Neural cell (in vitro differentiated cells): ENCODE measurements at regions not wholly inside any gene's neighbourhood (a gene's known extent, or its start where the extent isn't known, plus 50 kb on each side); places are given as distances from the start of the nearest gene placed in this dataset.
"Not testable (repeated sequence)": the region's sequence is repeated elsewhere in the genome, so short reads cannot be mapped to it uniquely, and the experiment has no call there.

ENCODE experiments used
- H2AFZ ChIP-seq: fragments of 200-600, 300-800 bp; sonication (generic), shearing (Covaris generic); 2 replicates; pipeline ENCODE4 v1.6.0; 2014; ENCODE audit warnings: low read depth, mild to moderate bottlenecking, antibody characterized with exemption, low read length, moderate library complexity
- H3F3A ChIP-seq: fragments of 200-600 bp; shearing (Covaris generic); 2 replicates; pipeline ENCODE4 v1.6.1; 2016; ENCODE audit warnings: mild to moderate bottlenecking, moderate library complexity, mixed read lengths, antibody characterized with exemption, low read length; ENCODE audit not compliant: insufficient read depth, poor library complexity, severe bottlenecking
- H3K27ac ChIP-seq: fragments of 200-600, 300-800 bp; sonication (generic), shearing (Covaris generic); 2 replicates; pipeline ENCODE4 v1.5.1; 2014; ENCODE audit warnings: mild to moderate bottlenecking, low read length, moderate library complexity
- H3K27me3 ChIP-seq: fragments of 300-800, 200-600 bp; sonication (generic), shearing (Covaris generic); 2 replicates; pipeline ENCODE4 v1.6.0; 2014; ENCODE audit warnings: mild to moderate bottlenecking, low read depth, low read length, moderate library complexity; ENCODE audit not compliant: insufficient read depth
- H3K36me3 ChIP-seq: fragments of 300-800, 200-600 bp; sonication (generic), shearing (Covaris generic); 2 replicates; pipeline ENCODE4 v1.5.1; 2014; ENCODE audit warnings: mild to moderate bottlenecking, antibody characterized with exemption, low read length, moderate library complexity; ENCODE audit not compliant: insufficient read depth
- H3K4me2 ChIP-seq: fragments of 300-800, 200-600 bp; sonication (generic), shearing (Covaris generic); 2 replicates; pipeline ENCODE4 v1.6.0; 2014; ENCODE audit warnings: mild to moderate bottlenecking, low read length
- H3K4me3 ChIP-seq: fragments of 300-800, 200-600 bp; sonication (generic), shearing (Covaris generic); 2 replicates; pipeline ENCODE4 v1.5.1; 2014; ENCODE audit warnings: mild to moderate bottlenecking, low read length, moderate library complexity
- H3K79me2 ChIP-seq: fragments of 200-600 bp; shearing (Covaris generic); replicated peaks from 2 replicates; pipeline ENCODE4 v1.6.0; 2014; ENCODE audit warnings: mild to moderate bottlenecking, low read length, moderate library complexity; ENCODE audit not compliant: insufficient read depth
- H3K9ac ChIP-seq: fragments of 300-800, 200-600 bp; sonication (generic), shearing (Covaris generic); 2 replicates; pipeline ENCODE4 v1.6.1; 2016; ENCODE audit warnings: mild to moderate bottlenecking, low read length, mixed read lengths
- H3K9me2 ChIP-seq: fragments of 200-600 bp; shearing (Covaris generic); 2 replicates; pipeline ENCODE4 v1.6.1; 2016; ENCODE audit warnings: mild to moderate bottlenecking, low read length, mixed read lengths; ENCODE audit not compliant: insufficient read depth
- H3K9me3 ChIP-seq: fragments of 200-600, 300-800 bp; sonication (generic), shearing (Covaris generic); 2 replicates; pipeline ENCODE4 v1.6.1; 2016; ENCODE audit warnings: mild to moderate bottlenecking, mixed run types, low read length, moderate library complexity, mixed read lengths
- H4K20me1 ChIP-seq: fragments of 200-600 bp; shearing (Covaris generic); 2 replicates; pipeline ENCODE4 v1.6.1; 2016; ENCODE audit warnings: mild to moderate bottlenecking, mixed run types; ENCODE audit not compliant: insufficient read depth
- CTCF ChIP-seq: fragments of 450-650 bp; IDR thresholded peaks from 2 replicates; pipeline ENCODE4 v1.5.1; 2014; ENCODE audit warnings: antibody characterized with exemption, mild to moderate bottlenecking, moderate library complexity; ENCODE audit not compliant: poor library complexity, severe bottlenecking
- EP300 ChIP-seq: fragments of 450-650 bp; conservative IDR thresholded peaks from 2 replicates; pipeline ENCODE4 v1.6.1; 2014; ENCODE audit warnings: antibody characterized with exemption, mild to moderate bottlenecking, moderate library complexity; ENCODE audit not compliant: poor library complexity, severe bottlenecking
- EZH2 ChIP-seq: fragments of 200-600, 300-800 bp; shearing (Covaris generic), sonication (generic); IDR thresholded peaks from 2 replicates; pipeline ENCODE4 v1.6.1; 2014; ENCODE audit warnings: antibody characterized with exemption, low read length, borderline replicate concordance, mild to moderate bottlenecking; ENCODE audit not compliant: insufficient read depth, poor library complexity, severe bottlenecking
- MXI1 ChIP-seq: fragments of 450-650 bp; conservative IDR thresholded peaks from 2 replicates; pipeline ENCODE4 v1.6.1; 2014; ENCODE audit warnings: antibody characterized with exemption, mild to moderate bottlenecking; ENCODE audit not compliant: poor library complexity, severe bottlenecking
- POLR2AphosphoS5 ChIP-seq: IDR thresholded peaks from 2 replicates; pipeline ENCODE4 v1.6.1; 2012
- RAD21 ChIP-seq: fragments of 450-650 bp; conservative IDR thresholded peaks from 2 replicates; pipeline ENCODE4 v1.6.1; 2014; ENCODE audit warnings: antibody characterized with exemption, mild to moderate bottlenecking, moderate library complexity
- REST ChIP-seq: IDR thresholded peaks from 2 replicates; pipeline ENCODE4 v1.6.1; 2012; ENCODE audit warnings: borderline replicate concordance
- SMC3 ChIP-seq: fragments of 450-650 bp; conservative IDR thresholded peaks from 2 replicates; pipeline ENCODE4 v1.6.1; 2014; ENCODE audit warnings: antibody characterized with exemption, mild to moderate bottlenecking, moderate library complexity; ENCODE audit not compliant: poor library complexity
- TAF1 ChIP-seq: IDR thresholded peaks from 2 replicates; pipeline ENCODE4 v1.6.1; 2012; ENCODE audit warnings: low read depth

GRCh38 chr7:106365252-106366005, 80.6 kb upstream of the NAMPT start:
- H3K9me3 ChIP-seq: no peaks in the 10 kb centered on the region
- H3K4me2 ChIP-seq: no peak overlapping the region
- H4K20me1 ChIP-seq: no peaks in the 10 kb centered on the region
- H3K36me3 ChIP-seq: no peaks in the 10 kb centered on the region
- no peaks in the 10 kb centered on the region for H3K79me2 ChIP-seq
- no peak overlapping the region for H3K4me3 ChIP-seq
- no peak overlapping the region for H3K27ac ChIP-seq
- H3K9me2 ChIP-seq: no peaks in the 10 kb centered on the region
- TF ChIP-seq EP300 (no peak), MXI1 (no peak), TAF1 (no peak), REST (no peak), CTCF (no peak), SMC3 (no peak), POLR2AphosphoS5 (no peak), EZH2 (no peak), RAD21 (no peak)
- H3K9ac ChIP-seq: no peak overlapping the region
- H2AFZ ChIP-seq: no peak overlapping the region
- H3F3A ChIP-seq: no peaks in the 10 kb centered on the region
- H3K27me3 ChIP-seq: no peaks in the 10 kb centered on the region

GRCh38 chr7:106362507-106362906, 77.7 kb upstream of the NAMPT start:
- not testable (repeated sequence) for H3K27me3 ChIP-seq, H3F3A ChIP-seq, H4K20me1 ChIP-seq, H3K9ac ChIP-seq, H3K9me2 ChIP-seq, H3K79me2 ChIP-seq, H3K9me3 ChIP-seq, H3K36me3 ChIP-seq, H3K4me2 ChIP-seq, H3K27ac ChIP-seq, H2AFZ ChIP-seq, H3K4me3 ChIP-seq
